ENCODE measurements at regions not wholly inside any gene's neighbourhood (a gene's known extent, or its start where the extent isn't known, plus 50 kb on each side); places are given as distances from the start of the nearest gene placed in this dataset.

- TF ChIP-seq MYC (IDR thresholded peaks at IDR 0.05; ENCODE audit: low read depth, low read length) (no peak), MAX (IDR thresholded peaks at IDR 0.05; ENCODE audit: low read depth, low read length) (no peak), POLR2A (IDR thresholded peaks at IDR 0.05; ENCODE audit: extremely low read depth, insufficient read length) (no peak), CTCF (IDR thresholded peaks at IDR 0.05; ENCODE audit: low read depth, low read length) (no peak)
- no peak for DNase-seq (ENCODE audit: low read depth)
- no peak overlapping the region for H3K4me3 ChIP-seq (ENCODE audit: low read depth, low read length)
These were observed 455.3 kb downstream of the DMRT2 start for GRCh38 chr9:1505489-1505888.

- DNase-seq (ENCODE audit: low read depth), result no peak
- TF ChIP-seq POLR2A (IDR thresholded peaks at IDR 0.05; ENCODE audit: extremely low read depth, insufficient read length) (no peak), CTCF (IDR thresholded peaks at IDR 0.05; ENCODE audit: low read depth, low read length) (no peak), MYC (IDR thresholded peaks at IDR 0.05; ENCODE audit: low read depth, low read length) (no peak), MAX (IDR thresholded peaks at IDR 0.05; ENCODE audit: low read depth, low read length) (no peak)
These were observed 460.6 kb downstream of the DMRT2 start for GRCh38 chr9:1510712-1511111.

GRCh38 chr9:1513105-1513504 lies 462.9 kb downstream of the DMRT2 start:
- H3K4me3 ChIP-seq (ENCODE audit: low read depth, low read length), result no peak overlapping the region
- no peak for DNase-seq (ENCODE audit: low read depth)
- no peak for TF ChIP-seq MAX (IDR thresholded peaks at IDR 0.05; ENCODE audit: low read depth, low read length)
- no peak for TF ChIP-seq CTCF (IDR thresholded peaks at IDR 0.05; ENCODE audit: low read depth, low read length)
- TF ChIP-seq MYC (IDR thresholded peaks at IDR 0.05; ENCODE audit: low read depth, low read length), result no peak
- no peak for TF ChIP-seq POLR2A (IDR thresholded peaks at IDR 0.05; ENCODE audit: extremely low read depth, insufficient read length)

More at GRCh38 chr9:1510712-1511111, 460.6 kb downstream of the DMRT2 start:
- no peak overlapping the region for H3K4me3 ChIP-seq (ENCODE audit: low read depth, low read length)

- DNase-seq (ENCODE audit: low read depth), result no peak
- H3K4me3 ChIP-seq (ENCODE audit: low read depth, low read length), result no peak overlapping the region
- TF ChIP-seq MYC (IDR thresholded peaks at IDR 0.05; ENCODE audit: low read depth, low read length) (no peak), MAX (IDR thresholded peaks at IDR 0.05; ENCODE audit: low read depth, low read length) (no peak), CTCF (IDR thresholded peaks at IDR 0.05; ENCODE audit: low read depth, low read length) (no peak), POLR2A (IDR thresholded peaks at IDR 0.05; ENCODE audit: extremely low read depth, insufficient read length) (no peak)
These were observed 464.1 kb downstream of the DMRT2 start for GRCh38 chr9:1514250-1514649.

GRCh38 chr9:1514776-1515363 lies 464.7 kb downstream of the DMRT2 start:
- DNase-seq (ENCODE audit: low read depth), result no peak
- no peak for TF ChIP-seq CTCF (IDR thresholded peaks at IDR 0.05; ENCODE audit: low read depth, low read length)
- no peak for TF ChIP-seq MYC (IDR thresholded peaks at IDR 0.05; ENCODE audit: low read depth, low read length)
- no peak for TF ChIP-seq POLR2A (IDR thresholded peaks at IDR 0.05; ENCODE audit: extremely low read depth, insufficient read length)
- no peak for TF ChIP-seq MAX (IDR thresholded peaks at IDR 0.05; ENCODE audit: low read depth, low read length)
- H3K4me3 ChIP-seq (ENCODE audit: low read depth, low read length), result no peak overlapping the region

All from NB4 (cell line).